Gastrocnemius medialis (tissue), 4 donors: ENCODE measurements at regions not wholly inside any gene's neighbourhood (a gene's known extent, or its start where the extent isn't known, plus 50 kb on each side); places are given as distances from the start of the nearest gene placed in this dataset.

Experiments used
- ATAC-seq, 2 donors: fragments of 150-250 bp; one replicate each; pipeline ENCODE4 v1.9.1; 2016
- DNase-seq, 2 donors: peaks; one replicate each; pipeline ENCODE4 v3.0.0-alpha.2; 2019
- H3K27ac ChIP-seq, 4 donors: fragments of 200-600 bp; sonication (generic); 1 replicate in 1 of 4; 2 replicates in 3 of 4; pipeline ENCODE4 v1.5.1; 2016 to 2018; ENCODE audit warnings: mild to moderate bottlenecking in 2 of 4, moderate library complexity in 1 of 4
- H3K27me3 ChIP-seq, 3 donors: fragments of 200-600 bp; sonication (generic) in 2 of 3; 1 replicate in 1 of 3; 2 replicates in 2 of 3; pipeline versions ENCODE4 v1.5.1 to v1.6.0; 2016 to 2019; ENCODE audit warnings: mild to moderate bottlenecking in 1 of 3, moderate library complexity in 1 of 3
- H3K36me3 ChIP-seq, 2 donors: fragments of 200-600 bp; sonication (generic) in 1 of 2; one replicate each; pipeline ENCODE4 v1.5.1; 2017 to 2018
- H3K4me1 ChIP-seq, 2 donors: fragments of 200-600 bp; sonication (generic) in 1 of 2; one replicate each; pipeline ENCODE4 v1.5.1; 2016 to 2017; ENCODE audit warnings: mild to moderate bottlenecking in 2 of 2
- H3K4me3 ChIP-seq, 4 donors: fragments of 200-600 bp; sonication (generic) in 3 of 4; 1 replicate in 1 of 4; 2 replicates in 3 of 4; pipeline ENCODE4 v1.5.1; 2016 to 2019; ENCODE audit warnings: mild to moderate bottlenecking in 2 of 4
- H3K9me3 ChIP-seq, 3 donors: fragments of 200-600 bp; sonication (generic) in 2 of 3; 1 replicate in 1 of 3; 2 replicates in 2 of 3; pipeline ENCODE4 v1.5.1; 2016 to 2019
- CTCF ChIP-seq, 5 experiments: fragments of 450-650 bp in 3 of 5; fragments of 200-600 bp in 2 of 5; sonication (generic) in 2 of 5; IDR thresholded peaks in 4 of 5; conservative IDR thresholded peaks in 1 of 5; 1 replicate in 4 of 5; 2 replicates in 1 of 5; pipeline ENCODE4 v1.5.1; 2016 to 2019; ENCODE audit warnings: antibody characterized with exemption in 5 of 5, mild to moderate bottlenecking in 3 of 5, moderate library complexity in 3 of 5
- POLR2A ChIP-seq, 2 donors: fragments of 450-650 bp; IDR thresholded peaks; one replicate each; pipeline ENCODE4 v1.6.1; 2017; ENCODE audit warnings: antibody characterized with exemption in 2 of 2, mild to moderate bottlenecking in 2 of 2, moderate library complexity in 2 of 2
- in situ Hi-C, 4 donors: fragments of 200-750 bp; cut with MboI; loops; one replicate each; pipeline versions ENCODE4 v1.15.0 to v1.8.0; 2017; ENCODE audit warnings: low sequenced_read_pairs in 4 of 4
- intact Hi-C: fragments of 100-400 bp; cut with DNase I; formaldehyde crosslinking; loops from one replicate; pipeline ENCODE4 v1.15.1; 2023; ENCODE audit warnings: low total_unique reads

GRCh38 chr10:44804661-44805060 is 106.5 kb upstream of the TMEM72 start:
- H3K36me3 ChIP-seq = no peaks in the 10 kb centered on the region
- DNase-seq = no peak
- intact Hi-C loops (no loop called here), in situ Hi-C loops (no loop called here)
- peaks cover 0 to 3% of the 10 kb centered on the region in 2 donors for H3K4me1 ChIP-seq
- no peak overlapping the region for H3K4me3 ChIP-seq
- H3K27ac ChIP-seq = no peak overlapping the region
- TF ChIP-seq POLR2A (IDR thresholded peaks at IDR 0.05) (no peak), CTCF (IDR thresholded peaks at IDR 0.05 in 4 of 5, conservative IDR thresholded peaks at IDR 0.05 in 1 of 5) (no peak)
- no peaks in the 10 kb centered on the region for H3K27me3 ChIP-seq
- H3K9me3 ChIP-seq = no peaks in the 10 kb centered on the region
- ATAC-seq = no peak

- no peak for ATAC-seq
- in situ Hi-C loops = no loop called here
Observed at GRCh38 chr10:44805466-44806210, 105.5 kb upstream of the TMEM72 start.

GRCh38 chr10:44806950-44807349 is 104.2 kb upstream of the TMEM72 start:
- no peak for DNase-seq
- no peak for ATAC-seq
- Histone ChIP-seq H3K27me3 (no peaks in the 10 kb centered on the region), H3K4me3 (no peak overlapping the region), H3K27ac (no peak overlapping the region), H3K9me3 (no peaks in the 10 kb centered on the region), H3K4me1 (peaks cover 0 to 3% of the 10 kb centered on the region in 2 donors), H3K36me3 (no peaks in the 10 kb centered on the region)
- TF ChIP-seq POLR2A (IDR thresholded peaks at IDR 0.05) = no peak
- no peak for TF ChIP-seq CTCF (IDR thresholded peaks at IDR 0.05 in 4 of 5, conservative IDR thresholded peaks at IDR 0.05 in 1 of 5)
- intact Hi-C loops = no loop called here
- in situ Hi-C loops = no loop called here

More at GRCh38 chr10:44805466-44806210, 105.5 kb upstream of the TMEM72 start:
- no peaks in the 10 kb centered on the region for H3K36me3 ChIP-seq
- no peak overlapping the region for H3K4me3 ChIP-seq
- DNase-seq = no peak
- H3K27me3 ChIP-seq = no peaks in the 10 kb centered on the region
- no peaks in the 10 kb centered on the region for H3K9me3 ChIP-seq
- intact Hi-C loops = no loop called here
- TF ChIP-seq POLR2A (IDR thresholded peaks at IDR 0.05) (no peak), CTCF (IDR thresholded peaks at IDR 0.05 in 4 of 5, conservative IDR thresholded peaks at IDR 0.05 in 1 of 5) (no peak)
- H3K4me1 ChIP-seq = peaks cover 0 to 3% of the 10 kb centered on the region in 2 donors
- H3K27ac ChIP-seq = no peak overlapping the region

- ATAC-seq = no peak
- peaks cover 0 to 3% of the 10 kb centered on the region in 2 donors for H3K4me1 ChIP-seq
- no peaks in the 10 kb centered on the region for H3K9me3 ChIP-seq
- no peak for DNase-seq
- no peak overlapping the region for H3K27ac ChIP-seq
- intact Hi-C loops = no loop called here
- H3K4me3 ChIP-seq = no peak overlapping the region
- H3K36me3 ChIP-seq = no peaks in the 10 kb centered on the region
- H3K27me3 ChIP-seq = no peaks in the 10 kb centered on the region
- TF ChIP-seq POLR2A (IDR thresholded peaks at IDR 0.05) = no peak
- no peak for TF ChIP-seq CTCF (IDR thresholded peaks at IDR 0.05 in 4 of 5, conservative IDR thresholded peaks at IDR 0.05 in 1 of 5)
- in situ Hi-C loops = no loop called here
Observed at GRCh38 chr10:44807451-44807850, 103.7 kb upstream of the TMEM72 start.

- ATAC-seq (no peak), DNase-seq (no peak)
- intact Hi-C loops = no loop called here
- Histone ChIP-seq H3K36me3 (no peaks in the 10 kb centered on the region), H3K27ac (no peak overlapping the region), H3K4me3 (no peak overlapping the region), H3K27me3 (no peaks in the 10 kb centered on the region), H3K9me3 (no peaks in the 10 kb centered on the region), H3K4me1 (peaks cover 0 to 3% of the 10 kb centered on the region in 2 donors)
- in situ Hi-C loops = no loop called here
- TF ChIP-seq CTCF (IDR thresholded peaks at IDR 0.05 in 4 of 5, conservative IDR thresholded peaks at IDR 0.05 in 1 of 5) (no peak), POLR2A (IDR thresholded peaks at IDR 0.05) (no peak)
Observed at GRCh38 chr10:44809647-44810046, 101.5 kb upstream of the TMEM72 start.
